K562 (cell line): ENCODE measurements at regions not wholly inside any gene's neighbourhood (a gene's known extent, or its start where the extent isn't known, plus 50 kb on each side); places are given as distances from the start of the nearest gene placed in this dataset.

Experiments used
- ELF1 ChIP-seq: fragments of 200-800 bp; sonication (Bioruptor generic); IDR thresholded peaks from 2 replicates; pipeline ENCODE4 v1.6.1; 2016; ENCODE audit warnings: missing genetic modification characterization, missing compliant biosample characterization
- SIN3A ChIP-seq, 2 experiments: fragments of 150-350 bp in 1 of 2; IDR thresholded peaks; 2 replicates each; pipeline ENCODE4 v1.6.1; 2011 to 2016; ENCODE audit warnings: borderline replicate concordance in 2 of 2, low read depth in 2 of 2, low read length in 2 of 2, mild to moderate bottlenecking in 2 of 2, moderate library complexity in 2 of 2; ENCODE audit not compliant: control insufficient read depth in 1 of 2
- TF ChIP-seq, protein P1 (sequence below), 3 experiments: IDR thresholded peaks in 2 of 3; conservative IDR thresholded peaks in 1 of 3; 2 replicates each; pipeline ENCODE4 v1.5.1; 2011 to 2012; ENCODE audit warnings: low read length in 3 of 3, mild to moderate bottlenecking in 3 of 3, control low read depth in 2 of 3, improper control_type of control experiment in 1 of 3, inconsistent platforms in 1 of 3, low read depth in 1 of 3, mixed read lengths in 1 of 3, moderate library complexity in 1 of 3; ENCODE audit not compliant: insufficient read depth in 2 of 3

DNA sequence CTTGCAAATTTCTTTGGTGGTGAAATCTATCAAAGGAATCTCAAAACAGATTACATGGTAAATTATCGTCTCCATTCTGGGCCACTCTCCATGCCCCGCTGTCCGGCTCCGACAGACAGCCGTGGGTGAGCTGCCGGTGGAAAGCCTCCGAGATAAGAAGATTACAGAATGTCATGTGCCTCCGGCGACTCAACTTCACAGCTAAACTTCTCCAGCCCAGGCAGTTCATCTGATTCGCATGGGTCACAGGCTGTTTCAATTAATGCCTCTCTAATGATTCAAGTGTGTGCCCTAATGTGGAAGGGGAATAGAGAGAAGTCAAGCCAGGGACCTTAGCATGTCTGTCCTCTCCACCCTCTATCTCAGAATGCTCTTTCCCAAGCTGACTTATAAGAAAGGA is 520.8 kb upstream of the ZFHX3 start:
- TF ChIP-seq, protein P1, sequence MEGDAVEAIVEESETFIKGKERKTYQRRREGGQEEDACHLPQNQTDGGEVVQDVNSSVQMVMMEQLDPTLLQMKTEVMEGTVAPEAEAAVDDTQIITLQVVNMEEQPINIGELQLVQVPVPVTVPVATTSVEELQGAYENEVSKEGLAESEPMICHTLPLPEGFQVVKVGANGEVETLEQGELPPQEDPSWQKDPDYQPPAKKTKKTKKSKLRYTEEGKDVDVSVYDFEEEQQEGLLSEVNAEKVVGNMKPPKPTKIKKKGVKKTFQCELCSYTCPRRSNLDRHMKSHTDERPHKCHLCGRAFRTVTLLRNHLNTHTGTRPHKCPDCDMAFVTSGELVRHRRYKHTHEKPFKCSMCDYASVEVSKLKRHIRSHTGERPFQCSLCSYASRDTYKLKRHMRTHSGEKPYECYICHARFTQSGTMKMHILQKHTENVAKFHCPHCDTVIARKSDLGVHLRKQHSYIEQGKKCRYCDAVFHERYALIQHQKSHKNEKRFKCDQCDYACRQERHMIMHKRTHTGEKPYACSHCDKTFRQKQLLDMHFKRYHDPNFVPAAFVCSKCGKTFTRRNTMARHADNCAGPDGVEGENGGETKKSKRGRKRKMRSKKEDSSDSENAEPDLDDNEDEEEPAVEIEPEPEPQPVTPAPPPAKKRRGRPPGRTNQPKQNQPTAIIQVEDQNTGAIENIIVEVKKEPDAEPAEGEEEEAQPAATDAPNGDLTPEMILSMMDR (IDR thresholded peaks at IDR 0.05 in 2 of 3, conservative IDR thresholded peaks at IDR 0.05 in 1 of 3; ENCODE audit: insufficient read depth in 2 of 3, low read depth in 1 of 3, low read length in 3 of 3): no peak
- TF ChIP-seq ELF1 (tag) (no peak), SIN3A (IDR thresholded peaks at IDR 0.05; ENCODE audit: borderline replicate concordance in 2 of 2, control insufficient read depth in 1 of 2, low read depth in 2 of 2, low read length in 2 of 2) (no peak)
